ENCODE measurements at regions not wholly inside any gene's neighbourhood (a gene's known extent, or its start where the extent isn't known, plus 50 kb on each side); places are given as distances from the start of the nearest gene placed in this dataset.

- DNase-seq, result no peak
Measured at GRCh38 chr6:119620846-119621555, 271.4 kb upstream of the MAN1A1 start.

- no peak for DNase-seq
Measured at GRCh38 chr6:119614138-119614537, 264.6 kb upstream of the MAN1A1 start.

- DNase-seq, result no peak
Measured at GRCh38 chr6:119612911-119613381, 263.4 kb upstream of the MAN1A1 start.

GRCh38 chr6:119612176-119612891, 262.8 kb upstream of the MAN1A1 start:
- no peak for DNase-seq

- no peak for DNase-seq
Measured at GRCh38 chr6:119610754-119611153, 261.2 kb upstream of the MAN1A1 start.

- DNase-seq, result no peak
Measured at GRCh38 chr6:119610265-119610664, 260.7 kb upstream of the MAN1A1 start.

- no peak for DNase-seq
Measured at GRCh38 chr6:119609865-119610264, 260.3 kb upstream of the MAN1A1 start.

GRCh38 chr6:119608994-119609393, 259.4 kb upstream of the MAN1A1 start:
- DNase-seq, result no peak

GRCh38 chr6:119604124-119604523, 254.6 kb upstream of the MAN1A1 start:
- no peak for DNase-seq

GRCh38 chr6:119603501-119603900, 253.9 kb upstream of the MAN1A1 start:
- no peak for DNase-seq

GRCh38 chr6:119602215-119603178, 252.9 kb upstream of the MAN1A1 start:
- no peak for DNase-seq

- DNase-seq, result no peak
Measured at GRCh38 chr6:119598883-119599282, 249.3 kb upstream of the MAN1A1 start.

GRCh38 chr6:119594907-119595306, 245.3 kb upstream of the MAN1A1 start:
- no peak for DNase-seq

GRCh38 chr6:119591235-119591634, 241.7 kb upstream of the MAN1A1 start:
- DNase-seq, result no peak

GRCh38 chr6:119590066-119590465, 240.5 kb upstream of the MAN1A1 start:
- no peak for DNase-seq

GRCh38 chr6:119587537-119587936, 238.0 kb upstream of the MAN1A1 start:
- DNase-seq, result no peak

- no peak for DNase-seq
Measured at GRCh38 chr6:119586250-119586882, 236.8 kb upstream of the MAN1A1 start.

- no peak for DNase-seq
Measured at GRCh38 chr6:119584088-119584487, 234.5 kb upstream of the MAN1A1 start.

- no peak for DNase-seq
Measured at GRCh38 chr6:119581220-119581619, 231.7 kb upstream of the MAN1A1 start.

- DNase-seq, result no peak
Measured at GRCh38 chr6:119575721-119576120, 226.2 kb upstream of the MAN1A1 start.

- no peak for DNase-seq
Measured at GRCh38 chr6:119568580-119568979, 219.0 kb upstream of the MAN1A1 start.

GRCh38 chr6:119566546-119567260, 217.1 kb upstream of the MAN1A1 start:
- no peak for DNase-seq
